GM12865 (cell line): ENCODE measurements at regions not wholly inside any gene's neighbourhood (a gene's known extent, or its start where the extent isn't known, plus 50 kb on each side); places are given as distances from the start of the nearest gene placed in this dataset.

Experiments used
- DNase-seq: peaks from one replicate; pipeline ENCODE4 v3.0.0; 2010; ENCODE audit warnings: low read depth
- H3K4me3 ChIP-seq: 2 replicates; pipeline ENCODE4 v1.5.1; 2011; ENCODE audit warnings: mild to moderate bottlenecking, low read depth, low read length, control low read depth
- CTCF ChIP-seq: IDR thresholded peaks from 2 replicates; pipeline ENCODE4 v1.5.1; 2011; ENCODE audit warnings: low read length, control low read depth, low read depth, inconsistent platforms; ENCODE audit not compliant: insufficient read depth; ENCODE audit errors: missing control alignments

DNA sequence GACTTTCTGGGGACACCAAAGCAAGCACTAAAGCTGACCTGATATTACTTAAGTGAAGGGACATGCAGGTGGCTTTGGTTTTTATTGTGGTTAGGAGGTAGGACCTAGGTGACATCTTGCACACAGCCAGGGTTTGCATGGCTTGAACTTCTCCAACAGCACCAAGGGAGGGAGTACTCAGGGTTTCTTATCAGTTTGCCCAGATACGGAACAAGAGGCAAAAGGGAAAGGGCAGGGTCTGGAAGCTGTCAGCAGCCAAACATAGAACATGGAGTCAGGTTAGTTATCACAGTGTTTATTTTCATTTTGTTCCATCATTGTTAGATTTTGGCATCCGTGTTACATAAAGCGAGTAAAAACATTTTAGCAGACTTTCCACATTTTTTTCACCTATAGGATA, 186.3 kb upstream of the CLEC14A start:
- no peak for DNase-seq
- TF ChIP-seq CTCF, result no peak
- H3K4me3 ChIP-seq, result no peak overlapping the region

GRCh38 chr14:38432186-38432585, 176.3 kb upstream of the CLEC14A start:
- no peak for TF ChIP-seq CTCF
- no peak for DNase-seq
- no peak overlapping the region for H3K4me3 ChIP-seq

DNA sequence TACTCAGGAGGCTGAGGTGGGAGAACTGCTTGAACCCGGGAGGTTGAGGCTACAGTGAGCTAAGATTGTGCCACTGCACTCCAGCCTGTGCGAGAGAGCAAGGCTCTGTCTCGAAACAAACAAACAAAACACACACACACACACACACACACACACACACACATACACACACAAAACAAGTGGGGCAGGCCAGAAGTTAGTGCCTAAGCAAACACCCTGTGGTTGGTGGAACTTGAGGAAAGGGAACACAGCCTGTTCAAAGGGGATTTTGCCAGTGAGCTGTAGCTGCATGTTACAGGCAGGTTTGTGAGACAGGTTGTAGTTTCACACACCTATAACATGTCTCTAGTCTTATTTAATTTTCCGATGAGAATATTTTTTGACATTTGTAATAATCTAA, 175.3 kb upstream of the CLEC14A start:
- TF ChIP-seq CTCF, result no peak
- DNase-seq, result no peak
- no peak overlapping the region for H3K4me3 ChIP-seq

DNA sequence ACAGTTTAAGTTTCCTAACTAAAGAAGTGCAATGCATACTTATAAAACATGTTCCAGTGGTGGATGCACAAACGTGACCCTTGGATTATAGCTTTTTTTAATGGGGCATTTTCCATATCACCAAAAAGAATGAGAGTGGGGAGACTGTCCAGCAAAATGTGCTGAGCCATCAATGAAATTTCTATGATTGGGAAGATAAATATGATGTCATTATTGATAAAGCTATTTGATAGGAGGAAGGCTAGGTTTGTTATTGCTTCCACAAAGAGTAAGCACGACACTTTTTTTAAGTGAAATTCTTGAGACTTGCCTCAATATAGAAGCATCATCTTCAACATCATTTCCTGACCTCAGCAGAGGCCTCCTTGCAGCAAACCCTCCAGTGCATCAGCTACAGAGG, 174.6 kb upstream of the CLEC14A start:
- no peak for TF ChIP-seq CTCF
- H3K4me3 ChIP-seq, result no peak overlapping the region
- no peak for DNase-seq

GRCh38 chr14:38425324-38425976, 169.6 kb upstream of the CLEC14A start:
- TF ChIP-seq CTCF, result no peak
- H3K4me3 ChIP-seq, result no peak overlapping the region
- DNase-seq, result no peak

DNA sequence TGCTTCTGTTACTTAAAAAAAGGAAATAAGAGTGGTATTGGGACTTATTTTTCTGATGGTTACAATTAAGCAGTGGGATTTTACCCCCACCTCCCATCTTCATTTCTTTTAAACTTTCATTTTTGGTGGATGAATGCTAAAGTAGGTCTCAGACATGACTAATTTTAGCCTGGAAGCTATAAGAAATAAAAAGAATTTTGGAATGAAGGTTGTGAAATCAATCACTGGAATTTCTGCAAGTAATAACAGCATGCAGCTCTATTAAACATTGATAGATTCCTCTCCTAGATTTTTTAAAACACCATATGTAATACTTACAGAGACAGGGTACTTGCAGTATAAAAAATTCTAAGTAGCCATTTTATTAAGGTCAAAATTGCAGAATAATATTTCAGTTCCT, 164.2 kb upstream of the CLEC14A start:
- no peak for DNase-seq
- TF ChIP-seq CTCF, result no peak
- no peak overlapping the region for H3K4me3 ChIP-seq

- H3K4me3 ChIP-seq, result no peak overlapping the region
- no peak for TF ChIP-seq CTCF
- DNase-seq, result no peak
Measured at GRCh38 chr14:38419579-38419978, 163.7 kb upstream of the CLEC14A start.
